ENCODE measurements at regions not wholly inside any gene's neighbourhood (a gene's known extent, or its start where the extent isn't known, plus 50 kb on each side); places are given as distances from the start of the nearest gene placed in this dataset.

GRCh38 chr10:61073391-61073790 is 129.4 kb upstream of the RHOBTB1 start:
- no peaks in the 10 kb centered on the region for H3K36me3 ChIP-seq (ENCODE audit: control insufficient read depth in 4 of 4, insufficient read depth in 3 of 4, low read depth in 1 of 4, low read length in 3 of 4)
- TF ChIP-seq RAD21 (IDR thresholded peaks at IDR 0.05) (no peak), GABPA (IDR thresholded peaks at IDR 0.05 in 1 of 2, conservative IDR thresholded peaks at IDR 0.05 in 1 of 2) (no peak), CTCF (IDR thresholded peaks at IDR 0.05; ENCODE audit: low read depth, low read length, missing input control) (no peak), SP1 (IDR thresholded peaks at IDR 0.05) (no peak), NR2F2 (IDR thresholded peaks at IDR 0.05) (no peak), ATF3 (IDR thresholded peaks at IDR 0.05) (no peak)
- TF ChIP-seq, protein P1, sequence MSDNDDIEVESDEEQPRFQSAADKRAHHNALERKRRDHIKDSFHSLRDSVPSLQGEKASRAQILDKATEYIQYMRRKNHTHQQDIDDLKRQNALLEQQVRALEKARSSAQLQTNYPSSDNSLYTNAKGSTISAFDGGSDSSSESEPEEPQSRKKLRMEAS (IDR thresholded peaks at IDR 0.05) = no peak

DNA sequence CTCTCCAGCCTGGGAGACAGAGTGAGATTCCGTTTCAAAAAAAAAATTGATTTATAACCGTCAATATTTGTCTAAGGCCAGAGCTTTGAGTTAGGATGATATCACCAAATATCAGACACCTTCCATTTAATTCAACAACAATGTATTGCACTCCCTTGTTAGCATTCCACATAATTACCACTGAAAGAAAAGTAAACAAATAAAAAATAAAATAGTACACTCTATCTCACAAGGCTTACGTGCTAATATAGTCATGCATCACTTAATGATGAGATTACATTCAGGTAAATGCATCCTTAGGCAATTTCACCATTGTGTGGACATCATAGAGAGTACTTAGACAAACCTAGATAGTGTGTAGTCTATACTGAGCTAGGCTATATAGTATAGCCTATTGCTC is 127.6 kb upstream of the RHOBTB1 start:
- 46% methylated on average over 3 of the region's 3 CpGs for WGBS
- Histone ChIP-seq H3K36me3 (ENCODE audit: control insufficient read depth in 4 of 4, insufficient read depth in 3 of 4, low read depth in 1 of 4, low read length in 3 of 4) (no peaks in the 10 kb centered on the region), H3K4me3 (ENCODE audit: low read depth in 1 of 3, low read length in 3 of 3) (no peak overlapping the region), H3K4me1 (ENCODE audit: control insufficient read depth in 4 of 4, insufficient read depth in 4 of 4, low read length in 3 of 4) (peaks cover 2 to 12% (median 10%) of the 10 kb centered on the region in 4 donors), H3K9ac (ENCODE audit: low read depth in 1 of 2, low read length in 2 of 2) (no peak overlapping the region), H3K9me3 (ENCODE audit: control insufficient read depth in 4 of 4, low read length in 3 of 4) (no peaks in the 10 kb centered on the region), H3K27me3 (ENCODE audit: control insufficient read depth in 4 of 4, insufficient read depth in 4 of 4, low read length in 3 of 4) (no peaks in the 10 kb centered on the region), H3K27ac (ENCODE audit: low read depth in 1 of 2, low read length in 2 of 2) (no peak overlapping the region)
- TF ChIP-seq REST (IDR thresholded peaks at IDR 0.05) (no peak), SP1 (IDR thresholded peaks at IDR 0.05) (no peak)
- TF ChIP-seq, protein P2, sequence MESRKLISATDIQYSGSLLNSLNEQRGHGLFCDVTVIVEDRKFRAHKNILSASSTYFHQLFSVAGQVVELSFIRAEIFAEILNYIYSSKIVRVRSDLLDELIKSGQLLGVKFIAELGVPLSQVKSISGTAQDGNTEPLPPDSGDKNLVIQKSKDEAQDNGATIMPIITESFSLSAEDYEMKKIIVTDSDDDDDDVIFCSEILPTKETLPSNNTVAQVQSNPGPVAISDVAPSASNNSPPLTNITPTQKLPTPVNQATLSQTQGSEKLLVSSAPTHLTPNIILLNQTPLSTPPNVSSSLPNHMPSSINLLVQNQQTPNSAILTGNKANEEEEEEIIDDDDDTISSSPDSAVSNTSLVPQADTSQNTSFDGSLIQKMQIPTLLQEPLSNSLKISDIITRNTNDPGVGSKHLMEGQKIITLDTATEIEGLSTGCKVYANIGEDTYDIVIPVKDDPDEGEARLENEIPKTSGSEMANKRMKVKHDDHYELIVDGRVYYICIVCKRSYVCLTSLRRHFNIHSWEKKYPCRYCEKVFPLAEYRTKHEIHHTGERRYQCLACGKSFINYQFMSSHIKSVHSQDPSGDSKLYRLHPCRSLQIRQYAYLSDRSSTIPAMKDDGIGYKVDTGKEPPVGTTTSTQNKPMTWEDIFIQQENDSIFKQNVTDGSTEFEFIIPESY (IDR thresholded peaks at IDR 0.05) = no peak
- DNase-seq (ENCODE audit: low spot score) = no peak

More at GRCh38 chr10:61073391-61073790, 129.4 kb upstream of the RHOBTB1 start:
- Histone ChIP-seq H3K27ac (ENCODE audit: low read depth in 1 of 2, low read length in 2 of 2) (no peak overlapping the region), H3K4me3 (ENCODE audit: low read depth in 1 of 3, low read length in 3 of 3) (no peak overlapping the region), H3K27me3 (ENCODE audit: control insufficient read depth in 4 of 4, insufficient read depth in 4 of 4, low read length in 3 of 4) (no peaks in the 10 kb centered on the region), H3K9ac (ENCODE audit: low read depth in 1 of 2, low read length in 2 of 2) (no peak overlapping the region), H3K9me3 (ENCODE audit: control insufficient read depth in 4 of 4, low read length in 3 of 4) (no peaks in the 10 kb centered on the region), H3K4me1 (ENCODE audit: control insufficient read depth in 4 of 4, insufficient read depth in 4 of 4, low read length in 3 of 4) (peaks cover 0 to 2% (median 0%) of the 10 kb centered on the region in 4 donors)
- DNase-seq (ENCODE audit: low spot score) = no peak
- WGBS = 91% methylated on average over 2 of the region's 2 CpGs

Measured in liver (tissue), 8 donors.